Endothelial cell of umbilical vein (primary cell): ENCODE measurements at regions not wholly inside any gene's neighbourhood (a gene's known extent, or its start where the extent isn't known, plus 50 kb on each side); places are given as distances from the start of the nearest gene placed in this dataset.

Experiments used
- CTCF ChIP-seq, 2 donors: IDR thresholded peaks; 1 replicate in 1 of 2; 2 replicates in 1 of 2; pipeline ENCODE4 v1.5.1; 2011; ENCODE audit warnings: low read length in 2 of 2, mild to moderate bottlenecking in 2 of 2, moderate library complexity in 2 of 2, control low read depth in 1 of 2, inconsistent platforms in 1 of 2, low read depth in 1 of 2; ENCODE audit not compliant: insufficient read depth in 1 of 2; ENCODE audit errors: extremely low read depth in 1 of 2
- JUN ChIP-seq: IDR thresholded peaks from 2 replicates; pipeline ENCODE4 v1.6.1; 2011; ENCODE audit warnings: borderline replicate concordance, low read depth; ENCODE audit not compliant: insufficient read length, insufficient read depth

- no peak for TF ChIP-seq JUN
- peak; percentile 65 to 81 for TF ChIP-seq CTCF (IDR thresholded peaks at IDR 0.05; ENCODE audit: extremely low read depth in 1 of 2, insufficient read depth in 1 of 2, low read depth in 1 of 2, low read length in 2 of 2)
These were observed 274.5 kb downstream of the CTH start for GRCh38 chr1:70685300-70686286.
